ENCODE measurements at regions not wholly inside any gene's neighbourhood (a gene's known extent, or its start where the extent isn't known, plus 50 kb on each side); places are given as distances from the start of the nearest gene placed in this dataset.

DNA sequence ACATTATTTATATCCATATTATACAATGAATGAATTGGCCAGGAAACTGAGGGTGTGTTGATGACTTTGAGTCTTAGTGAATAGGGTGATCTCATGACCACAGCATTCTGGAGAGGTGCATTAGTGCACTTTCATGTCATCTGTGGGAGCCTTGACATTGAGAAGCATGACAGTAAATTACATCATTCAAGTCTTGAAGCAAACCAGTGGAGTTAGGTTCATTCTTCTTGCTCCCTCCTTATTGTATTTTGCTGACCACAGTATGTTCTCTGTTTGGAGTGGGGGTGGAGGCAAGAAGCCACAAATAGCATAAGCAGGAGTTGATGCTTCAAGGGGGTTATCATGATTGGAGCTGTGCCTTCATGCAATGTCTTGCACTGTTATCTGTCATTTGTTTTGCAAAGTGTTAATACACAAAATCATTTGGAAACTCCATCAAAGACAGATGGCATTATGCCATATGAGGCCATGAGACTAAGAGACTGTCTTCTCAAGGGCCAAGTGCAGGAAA, 680.2 kb downstream of the NYAP2 start:
- intact Hi-C loops (cut with DNase I): no loop called here
- no peaks in the 10 kb centered on the region for H3K9me3 ChIP-seq

GRCh38 chr2:226079196-226079595, 679.7 kb downstream of the NYAP2 start:
- H3K4me1 ChIP-seq: no peaks in the 10 kb centered on the region
- TF ChIP-seq CTCF (IDR thresholded peaks at IDR 0.05): no peak
- DNase-seq (no peak), ATAC-seq (no peak)
- no peaks in the 10 kb centered on the region for H3K9me3 ChIP-seq
- no peaks in the 10 kb centered on the region for H3K27me3 ChIP-seq (ENCODE audit: low read depth)
- intact Hi-C loops (cut with DNase I): no loop called here
- no peak overlapping the region for H3K27ac ChIP-seq
- no peak overlapping the region for H3K4me3 ChIP-seq
- no peaks in the 10 kb centered on the region for H3K36me3 ChIP-seq

More for the DNA sequence above, 680.2 kb downstream of the NYAP2 start:
- Histone ChIP-seq H3K27ac (no peak overlapping the region), H3K4me1 (no peaks in the 10 kb centered on the region), H3K36me3 (no peaks in the 10 kb centered on the region), H3K4me3 (no peak overlapping the region), H3K27me3 (ENCODE audit: low read depth) (no peaks in the 10 kb centered on the region)
- ATAC-seq (no peak), DNase-seq (no peak)
- no peak for TF ChIP-seq CTCF (IDR thresholded peaks at IDR 0.05)

DNA sequence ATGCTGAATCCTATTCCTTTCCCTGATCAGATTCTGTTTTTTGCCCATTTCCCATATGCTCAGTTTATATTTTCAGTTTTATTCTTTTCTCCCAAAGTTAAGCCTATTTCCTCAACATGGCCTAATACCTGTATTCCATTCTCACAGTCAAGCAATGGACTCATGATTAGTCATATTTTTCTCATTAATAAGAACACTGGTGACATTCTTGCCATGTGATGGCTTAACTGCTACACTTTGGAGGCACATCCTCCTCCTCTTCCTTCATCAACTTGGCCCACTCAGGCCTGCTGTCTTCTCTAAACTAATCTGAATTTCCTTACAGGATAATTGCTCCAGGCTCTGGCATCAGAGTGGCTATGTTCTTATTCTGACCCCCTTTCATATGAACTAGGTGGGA, 679.2 kb downstream of the NYAP2 start:
- intact Hi-C loops (cut with DNase I): no loop called here
- ATAC-seq: no peak
- Histone ChIP-seq H3K36me3 (no peaks in the 10 kb centered on the region), H3K4me1 (no peaks in the 10 kb centered on the region), H3K27ac (no peak overlapping the region), H3K27me3 (ENCODE audit: low read depth) (no peaks in the 10 kb centered on the region), H3K4me3 (no peak overlapping the region), H3K9me3 (no peaks in the 10 kb centered on the region)
- DNase-seq: no peak
- no peak for TF ChIP-seq CTCF (IDR thresholded peaks at IDR 0.05)

DNA sequence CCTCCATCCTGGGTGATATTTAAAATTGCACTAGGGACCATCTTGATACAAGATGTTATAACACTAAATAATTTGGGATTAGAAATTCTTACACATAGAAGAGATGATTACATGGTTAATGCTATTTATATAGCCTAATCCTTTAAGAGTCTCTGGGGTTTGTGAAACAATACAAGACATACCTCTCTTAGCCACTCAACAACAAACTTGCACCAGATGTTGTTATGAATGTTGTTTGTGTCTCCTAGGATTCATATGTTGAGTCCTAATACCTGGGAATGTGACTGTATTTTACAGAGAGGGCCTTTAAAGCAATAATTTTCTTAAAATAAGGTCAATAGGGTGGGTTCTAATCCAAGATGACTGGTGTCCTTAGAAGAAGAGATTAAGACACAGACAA, 678.3 kb downstream of the NYAP2 start:
- H3K27me3 ChIP-seq (ENCODE audit: low read depth): no peaks in the 10 kb centered on the region
- no peaks in the 10 kb centered on the region for H3K4me1 ChIP-seq
- H3K27ac ChIP-seq: no peak overlapping the region
- ATAC-seq (no peak), DNase-seq (no peak)
- H3K9me3 ChIP-seq: no peaks in the 10 kb centered on the region
- H3K4me3 ChIP-seq: no peak overlapping the region
- intact Hi-C loops (cut with DNase I): no loop called here
- no peak for TF ChIP-seq CTCF (IDR thresholded peaks at IDR 0.05)
- no peaks in the 10 kb centered on the region for H3K36me3 ChIP-seq

DNA sequence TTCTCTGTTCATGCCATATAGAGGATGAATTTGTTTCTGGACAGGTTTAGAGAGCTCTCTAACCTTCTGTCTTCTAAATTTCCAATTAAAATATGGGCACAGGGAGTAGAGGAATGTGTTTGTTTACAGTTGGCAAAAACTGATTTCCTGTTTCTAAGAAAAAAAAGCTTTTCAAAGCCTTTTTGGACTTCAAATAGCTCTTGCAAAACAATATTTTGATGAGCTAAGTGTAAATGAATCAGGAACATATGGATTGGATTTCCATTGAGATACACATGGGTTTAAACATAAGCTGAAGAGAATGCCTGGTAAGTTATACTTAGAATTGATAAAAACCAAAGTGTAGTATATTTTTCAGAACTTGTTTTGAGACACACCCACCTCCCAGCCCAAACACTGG, 677.5 kb downstream of the NYAP2 start:
- intact Hi-C loops (cut with DNase I): no loop called here
- no peak for TF ChIP-seq CTCF (IDR thresholded peaks at IDR 0.05)
- H3K36me3 ChIP-seq: no peaks in the 10 kb centered on the region
- H3K4me3 ChIP-seq: no peak overlapping the region
- H3K27me3 ChIP-seq (ENCODE audit: low read depth): no peaks in the 10 kb centered on the region
- no peaks in the 10 kb centered on the region for H3K9me3 ChIP-seq
- no peaks in the 10 kb centered on the region for H3K4me1 ChIP-seq
- DNase-seq (no peak), ATAC-seq (no peak)
- H3K27ac ChIP-seq: no peak overlapping the region

DNA sequence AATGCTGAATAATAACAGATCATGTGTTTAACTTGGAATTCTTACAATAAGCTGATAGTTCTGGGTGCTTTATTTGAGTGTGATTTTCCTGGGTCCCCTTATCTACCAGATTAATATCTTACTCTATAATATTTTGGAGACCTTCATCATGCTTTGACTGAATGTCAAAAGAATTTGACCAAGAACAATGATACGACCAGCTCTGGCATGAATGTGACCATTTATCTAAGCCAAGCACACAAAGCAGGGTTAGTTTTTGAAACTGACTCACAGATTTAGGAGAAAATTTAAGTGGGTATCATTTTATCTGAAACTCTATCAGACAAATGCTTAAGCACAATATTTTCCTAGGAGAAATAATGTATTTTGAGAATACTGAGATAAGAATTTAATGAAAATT, 677.0 kb downstream of the NYAP2 start:
- no peak for ATAC-seq
- Histone ChIP-seq H3K4me1 (no peaks in the 10 kb centered on the region), H3K27ac (no peak overlapping the region), H3K4me3 (no peak overlapping the region), H3K9me3 (no peaks in the 10 kb centered on the region), H3K27me3 (ENCODE audit: low read depth) (no peaks in the 10 kb centered on the region), H3K36me3 (no peaks in the 10 kb centered on the region)
- TF ChIP-seq CTCF (IDR thresholded peaks at IDR 0.05): no peak
- intact Hi-C loops (cut with DNase I): no loop called here
- no peak for DNase-seq
